Panc1 (cell line): ENCODE measurements at regions not wholly inside any gene's neighbourhood (a gene's known extent, or its start where the extent isn't known, plus 50 kb on each side); places are given as distances from the start of the nearest gene placed in this dataset.

Source experiments
- ATAC-seq: fragments of 200-7000 bp; cut with Tn5 transposase; 2 replicates; pipeline ENCODE4 v1.9.1; 2020; ENCODE audit warnings: mild to moderate bottlenecking, moderate library complexity
- BruUV-seq: library from RNA; stranded (reverse); fragments of 400-500 nt; replicated peaks from 2 replicates; lab custom pipeline; 2021; lab: Mats Ljungman, UMichigan
- CTCF ChIA-PET: fragments of 300-600 bp; sonication (Branson Sonifier 250); formaldehyde crosslinking; loops from one replicate; lab custom pipeline; 2022; ENCODE audit warnings: antibody characterized with exemption; lab: Charles Lee
- POLR2A ChIA-PET: fragments of 300-600 bp; sonication (Branson Sonifier 250); formaldehyde crosslinking; loops from one replicate; lab custom pipeline; 2022; ENCODE audit warnings: antibody characterized with exemption; lab: Charles Lee
- DNase-seq: peaks from one replicate; pipeline ENCODE4 v3.0.0-alpha.2; 2010; ENCODE audit warnings: low read depth, low spot score
- H3K27ac ChIP-seq: 2 replicates; pipeline ENCODE4 v1.5.1; 2011; ENCODE audit warnings: mild to moderate bottlenecking, low read length, inconsistent platforms
- H3K27me3 ChIP-seq: fragments of 200-500 bp; sonication (Bioruptor generic); 2 replicates; pipeline ENCODE4 v1.6.0; 2014; ENCODE audit warnings: low read length, inconsistent platforms; ENCODE audit not compliant: control insufficient read depth, insufficient read depth
- H3K36me3 ChIP-seq: fragments of 200-500 bp; sonication (Bioruptor generic); 2 replicates; pipeline ENCODE4 v1.5.1; 2014; ENCODE audit warnings: inconsistent platforms, mild to moderate bottlenecking, low read length, moderate library complexity; ENCODE audit not compliant: control insufficient read depth, insufficient read depth
- H3K4me1 ChIP-seq: 2 replicates; pipeline ENCODE4 v1.5.1; 2011; ENCODE audit warnings: inconsistent platforms, mild to moderate bottlenecking, low read length, moderate library complexity; ENCODE audit not compliant: control insufficient read depth, insufficient read depth
- H3K4me3 ChIP-seq, 2 experiments: 2 replicates each; pipeline ENCODE4 v1.5.1; 2011 to 2012; ENCODE audit warnings: low read depth in 2 of 2, low read length in 2 of 2, mild to moderate bottlenecking in 2 of 2, inconsistent platforms in 1 of 2, moderate library complexity in 1 of 2
- H3K9me3 ChIP-seq: fragments of 200-500 bp; sonication (Bioruptor generic); 2 replicates; pipeline ENCODE4 v1.5.1; 2014; ENCODE audit warnings: low read depth, mild to moderate bottlenecking, inconsistent platforms, low read length, moderate library complexity; ENCODE audit not compliant: control insufficient read depth, insufficient read depth
- CTCF ChIP-seq: fragments of 450-650 bp; IDR thresholded peaks from 2 replicates; pipeline ENCODE4 v1.5.1; 2017; ENCODE audit warnings: mild to moderate bottlenecking
- POLR2AphosphoS5 ChIP-seq: IDR thresholded peaks from 2 replicates; pipeline ENCODE4 v1.6.1; 2012; ENCODE audit warnings: mild to moderate bottlenecking, low read depth, low read length, moderate library complexity
- SIN3A ChIP-seq: IDR thresholded peaks from 2 replicates; pipeline ENCODE4 v1.6.1; 2012; ENCODE audit warnings: low read depth, mild to moderate bottlenecking, low read length, moderate library complexity, borderline replicate concordance; ENCODE audit not compliant: insufficient read depth
- TCF7L2 ChIP-seq: IDR thresholded peaks from 2 replicates; pipeline ENCODE4 v1.6.1; 2011; ENCODE audit warnings: mild to moderate bottlenecking, low read depth, low read length, inconsistent platforms
- in situ Hi-C: cut with HindIII; loops from 2 replicates; pipeline ENCODE4 v1.10.0; 2016; ENCODE audit warnings: low sequenced_read_pairs, low pct_unique_long_range_greater_than_20kb
- intact Hi-C: fragments of 100-400 bp; cut with micrococcal nuclease; formaldehyde crosslinking; loops from one replicate; pipeline ENCODE4 v1.10.0; 2022; ENCODE audit not compliant: unreplicated experiment
- TF ChIP-seq, protein P1 (sequence below), 2 experiments: IDR thresholded peaks; 2 replicates each; pipeline ENCODE4 v1.6.1; 2011 to 2012; ENCODE audit warnings: low read depth in 2 of 2, control low read depth in 1 of 2, low read length in 1 of 2, mild to moderate bottlenecking in 1 of 2, moderate library complexity in 1 of 2; ENCODE audit not compliant: insufficient read depth in 1 of 2

DNA sequence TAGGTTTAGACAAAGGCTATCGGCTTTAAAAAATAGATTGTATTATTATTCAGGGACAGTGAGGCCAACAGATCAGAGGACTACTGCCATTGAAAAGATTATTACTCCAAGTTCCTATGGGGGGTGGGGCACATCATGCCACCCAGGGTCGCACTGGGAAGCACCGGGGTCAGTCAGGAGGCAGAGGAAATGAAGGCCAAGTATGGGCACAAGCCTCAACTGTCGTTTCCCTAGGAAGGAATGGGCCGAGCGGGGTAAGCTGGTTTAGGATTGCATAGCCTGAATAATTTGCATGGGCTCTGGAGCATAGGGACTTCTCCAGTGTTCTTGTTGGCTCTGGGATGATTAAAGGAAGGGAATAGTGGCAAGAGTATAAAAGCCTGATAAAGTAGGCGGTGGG is 205.3 kb downstream of the NOVA1 start:
- TF ChIP-seq POLR2AphosphoS5 (no peak), TCF7L2 (no peak), SIN3A (no peak), CTCF (no peak)
- TF ChIP-seq, protein P1, sequence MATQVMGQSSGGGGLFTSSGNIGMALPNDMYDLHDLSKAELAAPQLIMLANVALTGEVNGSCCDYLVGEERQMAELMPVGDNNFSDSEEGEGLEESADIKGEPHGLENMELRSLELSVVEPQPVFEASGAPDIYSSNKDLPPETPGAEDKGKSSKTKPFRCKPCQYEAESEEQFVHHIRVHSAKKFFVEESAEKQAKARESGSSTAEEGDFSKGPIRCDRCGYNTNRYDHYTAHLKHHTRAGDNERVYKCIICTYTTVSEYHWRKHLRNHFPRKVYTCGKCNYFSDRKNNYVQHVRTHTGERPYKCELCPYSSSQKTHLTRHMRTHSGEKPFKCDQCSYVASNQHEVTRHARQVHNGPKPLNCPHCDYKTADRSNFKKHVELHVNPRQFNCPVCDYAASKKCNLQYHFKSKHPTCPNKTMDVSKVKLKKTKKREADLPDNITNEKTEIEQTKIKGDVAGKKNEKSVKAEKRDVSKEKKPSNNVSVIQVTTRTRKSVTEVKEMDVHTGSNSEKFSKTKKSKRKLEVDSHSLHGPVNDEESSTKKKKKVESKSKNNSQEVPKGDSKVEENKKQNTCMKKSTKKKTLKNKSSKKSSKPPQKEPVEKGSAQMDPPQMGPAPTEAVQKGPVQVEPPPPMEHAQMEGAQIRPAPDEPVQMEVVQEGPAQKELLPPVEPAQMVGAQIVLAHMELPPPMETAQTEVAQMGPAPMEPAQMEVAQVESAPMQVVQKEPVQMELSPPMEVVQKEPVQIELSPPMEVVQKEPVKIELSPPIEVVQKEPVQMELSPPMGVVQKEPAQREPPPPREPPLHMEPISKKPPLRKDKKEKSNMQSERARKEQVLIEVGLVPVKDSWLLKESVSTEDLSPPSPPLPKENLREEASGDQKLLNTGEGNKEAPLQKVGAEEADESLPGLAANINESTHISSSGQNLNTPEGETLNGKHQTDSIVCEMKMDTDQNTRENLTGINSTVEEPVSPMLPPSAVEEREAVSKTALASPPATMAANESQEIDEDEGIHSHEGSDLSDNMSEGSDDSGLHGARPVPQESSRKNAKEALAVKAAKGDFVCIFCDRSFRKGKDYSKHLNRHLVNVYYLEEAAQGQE (IDR thresholded peaks at IDR 0.05; ENCODE audit: insufficient read depth in 1 of 2, low read depth in 2 of 2, low read length in 1 of 2): no peak
- H3K4me1 ChIP-seq: no peaks in the 10 kb centered on the region; the same call in 1 of the 2 replicates
- H3K27me3 ChIP-seq: no peaks in the 10 kb centered on the region
- no peaks in the 10 kb centered on the region for H3K36me3 ChIP-seq
- ATAC-seq (no peak), DNase-seq (no peak)
- in situ Hi-C loops: no loop called here
- H3K4me3 ChIP-seq: no peak overlapping the region
- intact Hi-C loops: no loop called here
- ChIA-PET POLR2A (no interaction called here), CTCF (no interaction called here)
- BruUV-seq: no TSS peak
- no peaks in the 10 kb centered on the region for H3K9me3 ChIP-seq
- no peak overlapping the region for H3K27ac ChIP-seq

DNA sequence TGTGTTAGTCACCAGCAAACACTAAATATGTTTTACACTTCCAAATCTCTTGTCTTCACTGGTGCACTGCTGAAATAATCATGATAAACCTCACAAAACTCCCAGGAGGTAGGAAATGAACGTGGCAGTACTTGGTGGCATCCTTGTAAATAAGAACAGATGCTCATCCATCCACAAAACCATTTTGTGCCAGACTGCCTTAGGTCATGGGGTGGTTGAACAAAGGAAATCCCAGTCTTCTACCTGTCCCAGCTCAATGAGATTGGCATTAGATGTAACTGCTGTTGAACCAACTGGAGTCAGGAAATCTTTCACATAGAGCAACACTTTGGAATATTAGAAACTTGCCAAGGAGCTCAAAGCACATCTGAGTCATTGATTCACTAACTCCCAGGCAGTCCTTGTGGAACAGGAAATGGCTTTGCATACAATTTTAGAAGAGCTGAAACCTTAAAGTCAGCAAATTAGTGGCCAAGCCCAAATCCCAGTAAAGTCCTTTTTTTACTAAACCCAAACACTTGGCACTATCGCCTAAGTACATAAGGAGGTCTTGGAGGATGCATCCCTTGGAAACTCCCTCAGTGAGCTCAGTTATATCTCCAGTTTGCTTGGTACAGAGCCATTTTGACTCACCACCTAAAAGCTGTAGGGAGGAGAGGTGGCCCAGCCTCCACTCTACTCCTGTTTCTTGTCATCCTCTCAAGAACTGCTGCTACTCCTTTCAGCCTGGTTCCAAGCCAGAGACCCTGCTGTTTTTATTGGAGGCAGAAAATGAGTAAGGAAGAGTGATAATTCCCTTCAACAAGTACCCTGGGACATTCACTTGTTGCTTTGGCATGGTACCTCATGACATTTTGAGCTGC is 208.0 kb downstream of the NOVA1 start:
- H3K9me3 ChIP-seq: no peaks in the 10 kb centered on the region
- in situ Hi-C loops: no loop called here

More for the DNA sequence above, 208.0 kb downstream of the NOVA1 start:
- no peak overlapping the region for H3K4me3 ChIP-seq
- no peaks in the 10 kb centered on the region; the same call in 1 of the 2 replicates for H3K4me1 ChIP-seq
- intact Hi-C loops: no loop called here
- H3K27me3 ChIP-seq: no peaks in the 10 kb centered on the region
- TF ChIP-seq CTCF (no peak), POLR2AphosphoS5 (no peak)
- no TSS peak for BruUV-seq
- DNase-seq: no peak
- no peak for ATAC-seq
- ChIA-PET CTCF (no interaction called here), POLR2A (no interaction called here)
- no peaks in the 10 kb centered on the region for H3K36me3 ChIP-seq
- no peak overlapping the region for H3K27ac ChIP-seq
